Prostate gland (tissue), 2 donors: ENCODE measurements at regions not wholly inside any gene's neighbourhood (a gene's known extent, or its start where the extent isn't known, plus 50 kb on each side); places are given as distances from the start of the nearest gene placed in this dataset.

Experiments
- CTCF ChIP-seq, 4 experiments: fragments of 200-600 bp in 2 of 4; fragments of 450-650 bp in 2 of 4; sonication (generic) in 2 of 4; IDR thresholded peaks; 1 replicate in 3 of 4; 2 replicates in 1 of 4; pipeline ENCODE4 v1.5.1; 2016 to 2019; ENCODE audit warnings: antibody characterized with exemption in 4 of 4, mild to moderate bottlenecking in 2 of 4, moderate library complexity in 2 of 4
- POLR2A ChIP-seq: fragments of 450-650 bp; IDR thresholded peaks from one replicate; pipeline ENCODE4 v1.6.1; 2016; ENCODE audit warnings: antibody characterized with exemption, mild to moderate bottlenecking
- POLR2AphosphoS5 ChIP-seq: sonication (generic); formaldehyde crosslinking; IDR thresholded peaks from one replicate; pipeline ENCODE4 v1.6.1; 2017; ENCODE audit warnings: antibody characterized with exemption

DNA sequence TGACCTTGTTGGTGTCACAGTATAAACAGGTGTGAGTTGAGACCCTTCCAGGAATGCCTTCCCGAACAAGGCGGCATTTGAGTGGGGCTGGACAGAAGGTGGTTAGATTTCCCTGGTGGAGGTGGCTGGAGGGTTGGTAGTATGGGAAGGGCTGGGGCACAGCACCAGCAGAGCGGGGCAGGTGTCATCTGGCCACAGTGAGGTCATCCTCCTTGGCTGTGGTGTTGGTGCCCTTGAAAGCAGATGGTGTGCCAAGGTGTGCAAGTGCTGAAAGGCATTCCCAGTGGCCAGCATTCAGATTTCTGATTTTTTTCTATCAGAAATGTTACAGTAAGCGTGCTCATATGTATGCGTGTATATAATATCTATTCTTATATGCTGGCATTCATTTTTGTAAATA, 126.6 kb downstream of the LAT start:
- TF ChIP-seq POLR2A (no peak), CTCF (IDR thresholded peaks at IDR 0.05) (no peak), POLR2AphosphoS5 (no peak)
